A549 (cell line): ENCODE measurements at regions not wholly inside any gene's neighbourhood (a gene's known extent, or its start where the extent isn't known, plus 50 kb on each side); places are given as distances from the start of the nearest gene placed in this dataset.

Experiments used
- ATAC-seq, 2 experiments: fragments of 200-7000 bp in 1 of 2; fragments of >200 bp in 1 of 2; cut with Nextera tagmentation in 1 of 2; cut with Tn5 transposase in 1 of 2; 3 replicates each; pipeline versions ENCODE4 v1.8.0 to v1.9.1; 2018 to 2020; ENCODE audit warnings: mild to moderate bottlenecking in 1 of 2, moderate library complexity in 1 of 2
- CTCF ChIA-PET: fragments of 300-600 bp; sonication (Branson Sonifier 250); formaldehyde crosslinking; extraction: SDS; loops from one replicate; lab custom pipeline; 2021; ENCODE audit warnings: antibody characterized with exemption, inconsistent platforms; lab: Yijun Ruan, JAX
- POLR2A ChIA-PET: fragments of 350-600 bp; formaldehyde crosslinking; extraction: SDS; loops from one replicate; lab custom pipeline; 2021; ENCODE audit warnings: antibody characterized with exemption, inconsistent platforms; lab: Yijun Ruan, JAX
- DNase-seq, 2 experiments: peaks; one replicate each; pipeline versions ENCODE4 v3.0.0 to v3.0.0-alpha.2; 2011 to 2016; ENCODE audit warnings: low read depth in 1 of 2, low spot score in 1 of 2
- FAIRE-seq: peaks from 2 replicates; lab custom pipeline; 2011; peaks lifted over from hg19 to GRCh38; lab: Jason Lieb, UNC
- H3K27ac ChIP-seq, 2 experiments: fragments of >200 bp; sonication (Bioruptor Twin); formaldehyde crosslinking; 3 replicates each; pipeline ENCODE4 v1.5.1; 2016 to 2017
- H3K4me1 ChIP-seq: fragments of >200 bp; sonication (Bioruptor Twin); formaldehyde crosslinking; 3 replicates; pipeline ENCODE4 v1.6.1; 2016
- H3K4me2 ChIP-seq: fragments of >200 bp; sonication (Bioruptor Twin); formaldehyde crosslinking; 3 replicates; pipeline ENCODE4 v1.6.1; 2016
- H3K4me3 ChIP-seq: fragments of >200 bp; sonication (Bioruptor Twin); formaldehyde crosslinking; 3 replicates; pipeline ENCODE4 v1.5.1; 2016
- H3K9me3 ChIP-seq: fragments of >200 bp; sonication (Bioruptor Twin); formaldehyde crosslinking; 3 replicates; pipeline ENCODE4 v1.6.1; 2016
- ATOH8 ChIP-seq: fragments of 250-450 bp; sonication (Bioruptor Pico); IDR thresholded peaks from 2 replicates; pipeline ENCODE4 v1.5.0; 2020; ENCODE audit warnings: low read depth, mild to moderate bottlenecking, moderate library complexity
- CBX8 ChIP-seq: fragments of 200-600 bp; sonication (generic); IDR thresholded peaks from 2 replicates; pipeline ENCODE4 v1.6.1; 2016
- CHD2 ChIP-seq: fragments of 150-350 bp; IDR thresholded peaks from 2 replicates; pipeline ENCODE4 v1.6.1; 2014; ENCODE audit warnings: low read length; ENCODE audit not compliant: partially characterized antibody
- CHD4 ChIP-seq: fragments of 200-600 bp; sonication (generic); IDR thresholded peaks from 2 replicates; pipeline ENCODE4 v1.6.1; 2016; ENCODE audit warnings: antibody characterized with exemption, mild to moderate bottlenecking, borderline replicate concordance
- EHMT2 ChIP-seq: fragments of 200-600 bp; sonication (generic); IDR thresholded peaks from 2 replicates; pipeline ENCODE4 v1.6.1; 2016; ENCODE audit warnings: antibody characterized with exemption, low read depth, mild to moderate bottlenecking, moderate library complexity
- FOSB ChIP-seq: fragments of 250-450 bp; sonication (Bioruptor Pico); IDR thresholded peaks from 2 replicates; pipeline ENCODE4 v1.5.0; 2020; ENCODE audit warnings: mild to moderate bottlenecking, moderate library complexity
- FOSL2 ChIP-seq, 2 experiments: fragments of 450-650 bp in 1 of 2; fragments of >200 bp in 1 of 2; sonication (Bioruptor Twin) in 1 of 2; formaldehyde crosslinking; IDR thresholded peaks; 2 replicates each; pipeline versions ENCODE4 v1.5.0 to v1.6.1; 2016 to 2020; ENCODE audit warnings: mild to moderate bottlenecking in 1 of 2, moderate library complexity in 1 of 2
- FOXS1 ChIP-seq: fragments of 250-450 bp; sonication (Bioruptor Pico); IDR thresholded peaks from 2 replicates; pipeline ENCODE4 v1.5.0; 2020; ENCODE audit warnings: mild to moderate bottlenecking, moderate library complexity
- HOXA7 ChIP-seq: fragments of 250-450 bp; sonication (Bioruptor Pico); IDR thresholded peaks from 2 replicates; pipeline ENCODE4 v1.5.0; 2020; ENCODE audit warnings: mild to moderate bottlenecking, moderate library complexity
- HOXB13 ChIP-seq: fragments of 250-450 bp; sonication (Bioruptor Pico); IDR thresholded peaks from 2 replicates; pipeline ENCODE4 v1.5.0; 2020; ENCODE audit warnings: low read depth, mild to moderate bottlenecking, moderate library complexity
- HOXB5 ChIP-seq: fragments of 250-450 bp; sonication (Bioruptor Pico); IDR thresholded peaks from 2 replicates; pipeline ENCODE4 v1.5.0; 2020; ENCODE audit warnings: mild to moderate bottlenecking, moderate library complexity
- NFE2L2 ChIP-seq: fragments of 150-350 bp; conservative IDR thresholded peaks from 2 replicates; pipeline ENCODE4 v1.6.1; 2014; ENCODE audit warnings: low read length
- NR3C1 ChIP-seq: fragments of >200 bp; sonication (Bioruptor Twin); formaldehyde crosslinking; IDR thresholded peaks from 3 replicates; pipeline ENCODE4 v1.6.1; 2017
- RFX5 ChIP-seq: fragments of 450-650 bp; IDR thresholded peaks from 2 replicates; pipeline ENCODE4 v1.7.1; 2014; ENCODE audit warnings: antibody characterized with exemption, mild to moderate bottlenecking, moderate library complexity
- SMC3 ChIP-seq: fragments of >200 bp; sonication (Bioruptor Twin); formaldehyde crosslinking; IDR thresholded peaks from 3 replicates; pipeline ENCODE4 v1.6.1; 2018; ENCODE audit warnings: inconsistent platforms
- TFCP2L1 ChIP-seq: fragments of 250-450 bp; sonication (Bioruptor Pico); IDR thresholded peaks from 2 replicates; pipeline ENCODE4 v1.5.0; 2021; ENCODE audit warnings: mild to moderate bottlenecking
- ZNF302 ChIP-seq: fragments of 250-450 bp; sonication (Bioruptor Pico); IDR thresholded peaks from 2 replicates; pipeline ENCODE4 v1.9.0; 2021; ENCODE audit warnings: inconsistent platforms, mild to moderate bottlenecking, moderate library complexity
- WGBS: methylation state at CpG from one replicate; pipeline ENCODE4 v1.1.6; 2017; ENCODE audit errors: missing lambda C conversion rate; 5-methylcytosine and 5-hydroxymethylcytosine counted together
- TF ChIP-seq, protein P1 (sequence below): IDR thresholded peaks from 2 replicates; pipeline ENCODE4 v1.6.1; 2012
- TF ChIP-seq, protein P2 (sequence below): fragments of 200-600 bp; sonication (generic); IDR thresholded peaks from 2 replicates; pipeline ENCODE4 v1.6.1; 2016; ENCODE audit warnings: antibody characterized with exemption, mild to moderate bottlenecking, moderate library complexity
- TF ChIP-seq, protein P3 (sequence below): IDR thresholded peaks from 2 replicates; pipeline ENCODE4 v1.6.1; 2012; ENCODE audit warnings: low read depth, borderline replicate concordance
- TF ChIP-seq, protein P4 (sequence below): fragments of >200 bp; sonication (Bioruptor Twin); formaldehyde crosslinking; IDR thresholded peaks from 3 replicates; pipeline ENCODE4 v1.5.1; 2016
- TF ChIP-seq, protein P5 (sequence below): fragments of 250-450 bp; sonication (Bioruptor Pico); IDR thresholded peaks from 2 replicates; pipeline ENCODE4 v1.5.0; 2021; ENCODE audit warnings: mild to moderate bottlenecking, moderate library complexity, borderline replicate concordance

- 33% methylated on average over 6 of the region's 6 CpGs for WGBS
- FAIRE-seq (no peak), ATAC-seq (no peak), DNase-seq (no peak)
- Histone ChIP-seq H3K4me1 (no peaks in the 10 kb centered on the region), H3K9me3 (no peaks in the 10 kb centered on the region), H3K27ac (no peak overlapping the region), H3K4me2 (no peak overlapping the region), H3K4me3 (no peak overlapping the region)
- ChIA-PET CTCF (interaction anchor here (1.9 to 2.5 kb wide), 2 partner anchors 47 to 113 kb away, joined by 5 to 11 read pairs; no protein-coding TSS in a partner anchor), POLR2A (no interaction called here)
- TF ChIP-seq FOSB (CRISPR knock-in tag) = no peak
- TF ChIP-seq, protein P1, sequence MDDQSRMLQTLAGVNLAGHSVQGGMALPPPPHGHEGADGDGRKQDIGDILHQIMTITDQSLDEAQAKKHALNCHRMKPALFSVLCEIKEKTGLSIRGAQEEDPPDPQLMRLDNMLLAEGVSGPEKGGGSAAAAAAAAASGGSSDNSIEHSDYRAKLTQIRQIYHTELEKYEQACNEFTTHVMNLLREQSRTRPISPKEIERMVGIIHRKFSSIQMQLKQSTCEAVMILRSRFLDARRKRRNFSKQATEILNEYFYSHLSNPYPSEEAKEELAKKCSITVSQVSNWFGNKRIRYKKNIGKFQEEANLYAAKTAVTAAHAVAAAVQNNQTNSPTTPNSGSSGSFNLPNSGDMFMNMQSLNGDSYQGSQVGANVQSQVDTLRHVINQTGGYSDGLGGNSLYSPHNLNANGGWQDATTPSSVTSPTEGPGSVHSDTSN = no peak
- no peak for TF ChIP-seq NR3C1
- TF ChIP-seq SMC3 = no peak
- no peak for TF ChIP-seq NFE2L2
- TF ChIP-seq, protein P2, sequence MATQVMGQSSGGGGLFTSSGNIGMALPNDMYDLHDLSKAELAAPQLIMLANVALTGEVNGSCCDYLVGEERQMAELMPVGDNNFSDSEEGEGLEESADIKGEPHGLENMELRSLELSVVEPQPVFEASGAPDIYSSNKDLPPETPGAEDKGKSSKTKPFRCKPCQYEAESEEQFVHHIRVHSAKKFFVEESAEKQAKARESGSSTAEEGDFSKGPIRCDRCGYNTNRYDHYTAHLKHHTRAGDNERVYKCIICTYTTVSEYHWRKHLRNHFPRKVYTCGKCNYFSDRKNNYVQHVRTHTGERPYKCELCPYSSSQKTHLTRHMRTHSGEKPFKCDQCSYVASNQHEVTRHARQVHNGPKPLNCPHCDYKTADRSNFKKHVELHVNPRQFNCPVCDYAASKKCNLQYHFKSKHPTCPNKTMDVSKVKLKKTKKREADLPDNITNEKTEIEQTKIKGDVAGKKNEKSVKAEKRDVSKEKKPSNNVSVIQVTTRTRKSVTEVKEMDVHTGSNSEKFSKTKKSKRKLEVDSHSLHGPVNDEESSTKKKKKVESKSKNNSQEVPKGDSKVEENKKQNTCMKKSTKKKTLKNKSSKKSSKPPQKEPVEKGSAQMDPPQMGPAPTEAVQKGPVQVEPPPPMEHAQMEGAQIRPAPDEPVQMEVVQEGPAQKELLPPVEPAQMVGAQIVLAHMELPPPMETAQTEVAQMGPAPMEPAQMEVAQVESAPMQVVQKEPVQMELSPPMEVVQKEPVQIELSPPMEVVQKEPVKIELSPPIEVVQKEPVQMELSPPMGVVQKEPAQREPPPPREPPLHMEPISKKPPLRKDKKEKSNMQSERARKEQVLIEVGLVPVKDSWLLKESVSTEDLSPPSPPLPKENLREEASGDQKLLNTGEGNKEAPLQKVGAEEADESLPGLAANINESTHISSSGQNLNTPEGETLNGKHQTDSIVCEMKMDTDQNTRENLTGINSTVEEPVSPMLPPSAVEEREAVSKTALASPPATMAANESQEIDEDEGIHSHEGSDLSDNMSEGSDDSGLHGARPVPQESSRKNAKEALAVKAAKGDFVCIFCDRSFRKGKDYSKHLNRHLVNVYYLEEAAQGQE = no peak
- TF ChIP-seq HOXB13 = no peak
- no peak for TF ChIP-seq FOSL2 (IDR thresholded peaks at IDR 0.05)
- no peak for TF ChIP-seq FOSL2 (CRISPR knock-in tag; IDR thresholded peaks at IDR 0.05)
These were observed 54.5 kb upstream of the RAD23B start for GRCh38 chr9:107228496-107229039.

DNA sequence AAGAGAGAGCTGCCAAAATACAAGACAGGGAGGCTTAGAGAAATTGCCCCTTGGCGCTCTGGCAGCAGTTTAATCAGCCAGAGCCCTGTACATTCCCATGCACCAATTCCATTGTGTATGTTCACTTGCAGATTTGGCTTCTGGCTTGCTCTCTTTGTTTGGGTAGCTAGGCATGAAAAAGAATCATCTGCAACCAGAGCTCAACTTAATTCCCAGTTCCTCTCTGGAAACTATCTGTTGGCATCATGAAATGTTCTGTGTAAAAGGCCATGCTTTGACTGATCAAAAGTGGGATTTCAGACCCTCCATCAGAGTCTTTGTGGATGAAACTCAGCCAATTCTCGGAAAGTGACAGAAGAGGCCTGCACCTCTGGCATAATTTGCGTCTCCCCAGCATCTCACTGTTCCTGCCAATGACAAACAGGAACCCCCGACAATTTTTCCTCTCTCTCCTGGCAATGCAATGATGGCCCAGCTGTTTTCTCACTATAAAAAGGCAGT is 53.8 kb upstream of the RAD23B start:
- POLR2A ChIA-PET = no interaction called here
- TF ChIP-seq HOXA7 (CRISPR knock-in tag) (no peak), RFX5 (no peak), ZNF302 (no peak), CHD4 (no peak), HOXB5 (no peak), EHMT2 (no peak), TFCP2L1 (CRISPR knock-in tag) (no peak), CHD2 (no peak), ATOH8 (CRISPR knock-in tag) (no peak), FOXS1 (CRISPR knock-in tag) (no peak), CBX8 (no peak)
- TF ChIP-seq, protein P3, sequence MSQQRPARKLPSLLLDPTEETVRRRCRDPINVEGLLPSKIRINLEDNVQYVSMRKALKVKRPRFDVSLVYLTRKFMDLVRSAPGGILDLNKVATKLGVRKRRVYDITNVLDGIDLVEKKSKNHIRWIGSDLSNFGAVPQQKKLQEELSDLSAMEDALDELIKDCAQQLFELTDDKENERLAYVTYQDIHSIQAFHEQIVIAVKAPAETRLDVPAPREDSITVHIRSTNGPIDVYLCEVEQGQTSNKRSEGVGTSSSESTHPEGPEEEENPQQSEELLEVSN = no peak
- TF ChIP-seq, protein P2 = no peak
- TF ChIP-seq, protein P4, sequence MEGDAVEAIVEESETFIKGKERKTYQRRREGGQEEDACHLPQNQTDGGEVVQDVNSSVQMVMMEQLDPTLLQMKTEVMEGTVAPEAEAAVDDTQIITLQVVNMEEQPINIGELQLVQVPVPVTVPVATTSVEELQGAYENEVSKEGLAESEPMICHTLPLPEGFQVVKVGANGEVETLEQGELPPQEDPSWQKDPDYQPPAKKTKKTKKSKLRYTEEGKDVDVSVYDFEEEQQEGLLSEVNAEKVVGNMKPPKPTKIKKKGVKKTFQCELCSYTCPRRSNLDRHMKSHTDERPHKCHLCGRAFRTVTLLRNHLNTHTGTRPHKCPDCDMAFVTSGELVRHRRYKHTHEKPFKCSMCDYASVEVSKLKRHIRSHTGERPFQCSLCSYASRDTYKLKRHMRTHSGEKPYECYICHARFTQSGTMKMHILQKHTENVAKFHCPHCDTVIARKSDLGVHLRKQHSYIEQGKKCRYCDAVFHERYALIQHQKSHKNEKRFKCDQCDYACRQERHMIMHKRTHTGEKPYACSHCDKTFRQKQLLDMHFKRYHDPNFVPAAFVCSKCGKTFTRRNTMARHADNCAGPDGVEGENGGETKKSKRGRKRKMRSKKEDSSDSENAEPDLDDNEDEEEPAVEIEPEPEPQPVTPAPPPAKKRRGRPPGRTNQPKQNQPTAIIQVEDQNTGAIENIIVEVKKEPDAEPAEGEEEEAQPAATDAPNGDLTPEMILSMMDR = no peak
- TF ChIP-seq, protein P5, sequence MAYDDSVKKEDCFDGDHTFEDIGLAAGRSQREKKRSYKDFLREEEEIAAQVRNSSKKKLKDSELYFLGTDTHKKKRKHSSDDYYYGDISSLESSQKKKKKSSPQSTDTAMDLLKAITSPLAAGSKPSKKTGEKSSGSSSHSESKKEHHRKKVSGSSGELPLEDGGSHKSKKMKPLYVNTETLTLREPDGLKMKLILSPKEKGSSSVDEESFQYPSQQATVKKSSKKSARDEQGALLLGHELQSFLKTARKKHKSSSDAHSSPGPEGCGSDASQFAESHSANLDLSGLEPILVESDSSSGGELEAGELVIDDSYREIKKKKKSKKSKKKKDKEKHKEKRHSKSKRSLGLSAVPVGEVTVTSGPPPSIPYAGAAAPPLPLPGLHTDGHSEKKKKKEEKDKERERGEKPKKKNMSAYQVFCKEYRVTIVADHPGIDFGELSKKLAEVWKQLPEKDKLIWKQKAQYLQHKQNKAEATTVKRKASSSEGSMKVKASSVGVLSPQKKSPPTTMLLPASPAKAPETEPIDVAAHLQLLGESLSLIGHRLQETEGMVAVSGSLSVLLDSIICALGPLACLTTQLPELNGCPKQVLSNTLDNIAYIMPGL (CRISPR knock-in tag) = no peak

More for the DNA sequence above, 53.8 kb upstream of the RAD23B start:
- ATAC-seq (no peak), DNase-seq (no peak), FAIRE-seq (no peak)
- H3K4me1 ChIP-seq = no peaks in the 10 kb centered on the region
- H3K4me3 ChIP-seq = no peak overlapping the region
- H3K9me3 ChIP-seq = no peaks in the 10 kb centered on the region
- CTCF ChIA-PET = interaction anchor here (1.2 to 2.5 kb wide), 2 partner anchors 10 to 112 kb away, joined by 4 to 11 read pairs; no protein-coding TSS in a partner anchor
- H3K27ac ChIP-seq = no peak overlapping the region
- H3K4me2 ChIP-seq = no peak overlapping the region
- 63% methylated on average over 4 of the region's 4 CpGs for WGBS
